HG03354 (cell line): ENCODE measurements at regions not wholly inside any gene's neighbourhood (a gene's known extent, or its start where the extent isn't known, plus 50 kb on each side); places are given as distances from the start of the nearest gene placed in this dataset.
"Not testable (repeated sequence)": the region's sequence is repeated elsewhere in the genome, so short reads cannot be mapped to it uniquely, and the experiment has no call there.

Experiments
- ATAC-seq: cut with Tn5 transposase; IDR thresholded peaks from one replicate; pipeline ENCODE4 v1.9.1; 2021; ENCODE audit warnings: mild to moderate bottlenecking; ENCODE audit not compliant: unreplicated experiment, poor library complexity, severe bottlenecking

DNA sequence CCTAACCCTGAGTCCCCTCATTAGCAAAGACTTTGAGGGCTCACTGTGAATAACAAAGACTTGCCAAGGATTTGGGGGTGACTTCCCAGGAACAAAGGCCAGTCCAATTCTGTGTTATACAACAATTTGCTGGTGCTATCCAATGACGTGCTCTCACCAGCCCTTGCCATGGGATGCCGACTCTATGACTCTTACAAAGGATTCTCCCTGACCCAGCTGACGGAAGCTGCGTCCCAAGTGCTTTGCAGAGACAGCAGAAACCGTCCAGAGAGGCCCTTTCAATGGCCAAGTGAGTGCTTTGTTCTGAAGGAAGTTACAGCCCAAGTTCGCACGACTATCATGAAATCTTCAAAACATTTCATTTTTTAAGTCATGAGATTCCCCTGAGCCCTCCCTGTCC, 345.3 kb upstream of the TNRC6C start:
- ATAC-seq, result no peak

GRCh38 chr17:77613627-77614026, 344.9 kb upstream of the TNRC6C start:
- no peak for ATAC-seq

DNA sequence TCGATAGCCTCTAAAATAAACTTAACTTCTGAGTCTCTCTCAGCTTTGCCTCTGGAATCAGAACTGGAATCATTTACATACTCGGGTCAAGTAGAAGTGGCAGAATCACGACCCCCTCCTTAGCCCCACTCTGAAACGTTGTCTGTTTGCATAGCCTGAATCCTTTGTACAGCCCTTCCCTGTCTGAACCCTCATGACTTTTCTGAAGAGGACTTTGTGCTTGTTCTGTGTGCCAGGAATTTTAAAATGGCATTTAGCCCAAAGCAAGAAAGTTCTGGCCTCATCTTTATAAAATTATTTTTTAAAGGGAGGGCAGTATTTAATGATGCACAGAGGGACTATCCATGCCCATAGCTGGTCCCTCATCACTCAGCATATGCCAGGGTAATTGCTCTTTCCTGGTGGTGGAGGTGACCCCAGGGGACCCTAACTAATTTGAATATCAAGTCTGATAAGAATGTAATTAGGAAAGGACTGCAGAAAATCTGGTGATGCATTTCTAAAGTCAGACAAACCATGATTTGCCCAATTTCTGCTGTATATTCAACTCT, 342.7 kb upstream of the TNRC6C start:
- no peak for ATAC-seq

DNA sequence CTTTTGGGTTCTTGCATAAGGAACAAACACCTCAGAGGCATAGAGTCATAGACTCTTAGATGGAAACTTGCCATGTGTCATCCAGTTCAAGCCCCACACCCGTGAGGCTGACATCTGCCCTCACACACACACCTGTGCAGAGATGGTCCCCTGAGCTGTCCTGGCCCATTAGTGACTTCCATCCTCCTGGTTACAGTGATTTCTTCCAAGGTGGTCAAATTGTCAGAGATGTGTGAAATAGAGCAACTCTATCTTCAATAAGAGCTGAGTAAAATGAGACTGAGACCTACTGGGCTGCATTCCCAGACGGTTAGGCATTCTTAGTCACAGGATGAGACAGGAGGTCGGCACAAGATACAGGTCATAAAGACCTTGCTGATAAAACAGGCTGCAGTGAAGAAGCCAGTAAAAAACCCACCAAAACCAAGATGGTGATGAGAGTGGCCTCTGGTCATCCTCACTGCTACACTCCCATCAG, 342.2 kb upstream of the TNRC6C start:
- ATAC-seq, result no peak

DNA sequence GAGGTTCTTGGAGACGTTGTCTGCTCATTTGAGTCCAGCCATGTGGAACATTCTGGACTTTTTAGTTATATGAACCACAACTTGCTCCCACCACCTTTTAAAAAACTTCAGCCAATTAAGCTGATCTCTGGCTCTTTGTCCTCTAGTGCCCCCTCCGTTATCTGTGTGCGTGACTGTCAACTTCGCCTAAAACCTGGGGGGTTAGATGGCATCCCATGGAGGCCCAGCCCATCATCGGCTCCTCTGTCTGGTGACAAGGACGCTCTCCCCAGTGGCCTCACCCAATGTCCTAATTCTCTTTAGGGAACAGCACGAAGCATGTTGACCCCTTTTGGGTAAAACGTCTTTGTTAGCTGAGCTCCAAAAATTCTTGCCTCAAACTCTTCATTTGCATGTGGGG, 341.0 kb upstream of the TNRC6C start:
- no peak for ATAC-seq

DNA sequence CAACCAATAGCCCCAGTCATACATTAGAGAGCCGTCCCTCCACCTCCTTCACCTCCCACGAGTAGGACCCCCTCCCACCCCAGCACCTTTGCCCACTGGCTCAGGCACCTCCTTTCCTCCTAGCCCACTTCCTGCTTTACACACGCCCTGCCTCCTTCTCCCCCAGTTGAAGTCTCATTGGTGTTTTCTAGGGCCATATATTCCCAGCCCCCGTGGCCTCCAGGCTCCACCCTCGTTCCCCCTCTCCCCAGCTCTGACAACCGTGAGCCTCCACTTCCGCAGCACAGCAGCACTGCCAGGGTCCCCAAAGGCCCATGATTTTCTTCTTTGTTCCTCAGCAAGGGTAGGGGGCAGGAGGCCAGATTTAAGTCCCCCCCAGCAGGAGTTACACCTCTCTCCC, 340.3 kb upstream of the TNRC6C start:
- no peak for ATAC-seq

- ATAC-seq, result no peak
Measured at GRCh38 chr17:77618731-77619130, 339.8 kb upstream of the TNRC6C start.

GRCh38 chr17:77619326-77619725, 339.2 kb upstream of the TNRC6C start:
- ATAC-seq, result no peak

GRCh38 chr17:77619851-77620250, 338.7 kb upstream of the TNRC6C start:
- no peak for ATAC-seq

DNA sequence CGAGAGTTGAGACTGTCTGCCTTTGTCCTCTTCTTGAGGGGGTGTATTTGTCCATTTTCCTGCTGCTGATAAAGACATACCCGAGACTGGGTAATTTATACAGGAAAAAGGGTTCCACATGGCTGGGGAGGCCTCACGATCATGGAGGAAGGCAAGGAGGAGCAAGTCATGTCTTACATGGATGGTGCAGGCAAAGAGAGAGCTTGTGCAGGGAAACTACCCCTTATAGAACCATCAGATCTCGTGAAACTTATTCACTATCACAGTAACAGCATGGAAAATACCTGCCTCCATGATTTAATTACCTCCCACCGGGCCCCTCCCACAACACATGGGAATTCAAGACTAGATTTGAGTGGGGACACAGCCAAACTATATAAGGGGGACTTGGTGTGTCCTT, 338.2 kb upstream of the TNRC6C start:
- ATAC-seq, result no peak

DNA sequence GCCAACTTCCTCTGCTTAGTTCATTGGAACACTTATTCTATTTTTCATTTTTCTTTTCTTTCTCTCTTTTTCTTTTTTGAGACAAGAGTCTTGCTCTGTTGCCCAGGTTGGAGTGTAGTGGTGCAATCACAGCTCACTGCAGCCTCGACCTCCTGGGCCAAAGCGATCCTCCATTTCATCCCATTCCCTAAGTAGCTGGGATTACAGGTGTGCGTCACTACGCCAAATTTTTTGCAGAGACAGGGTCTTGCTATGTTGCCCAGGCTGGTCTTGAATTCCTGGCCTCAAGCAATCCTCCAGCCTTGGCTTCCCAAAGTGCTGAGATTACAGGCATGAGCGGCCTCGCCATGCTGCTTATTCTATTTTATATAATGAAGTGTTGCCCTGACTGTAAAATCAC, 336.4 kb upstream of the TNRC6C start:
- not testable (repeated sequence) for ATAC-seq

DNA sequence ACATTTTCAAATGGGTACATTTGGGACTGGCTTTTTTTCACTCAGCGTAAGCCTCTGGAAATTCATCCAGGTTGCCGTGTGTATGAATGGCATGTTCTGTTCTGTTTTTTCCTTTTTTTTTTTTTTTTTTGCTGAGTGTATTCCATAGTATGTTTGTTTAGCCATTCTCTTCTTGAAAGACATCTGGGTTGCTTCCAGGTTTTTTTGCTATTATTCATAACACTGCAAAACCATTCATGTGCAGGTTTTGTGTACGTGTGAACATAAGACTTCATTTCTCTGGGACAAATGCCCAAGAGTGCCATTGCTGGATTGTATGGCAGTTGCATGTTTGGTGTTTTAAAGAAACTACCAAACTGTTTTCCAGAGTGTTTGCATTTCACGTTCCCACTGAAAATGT, 335.9 kb upstream of the TNRC6C start:
- no peak for ATAC-seq

DNA sequence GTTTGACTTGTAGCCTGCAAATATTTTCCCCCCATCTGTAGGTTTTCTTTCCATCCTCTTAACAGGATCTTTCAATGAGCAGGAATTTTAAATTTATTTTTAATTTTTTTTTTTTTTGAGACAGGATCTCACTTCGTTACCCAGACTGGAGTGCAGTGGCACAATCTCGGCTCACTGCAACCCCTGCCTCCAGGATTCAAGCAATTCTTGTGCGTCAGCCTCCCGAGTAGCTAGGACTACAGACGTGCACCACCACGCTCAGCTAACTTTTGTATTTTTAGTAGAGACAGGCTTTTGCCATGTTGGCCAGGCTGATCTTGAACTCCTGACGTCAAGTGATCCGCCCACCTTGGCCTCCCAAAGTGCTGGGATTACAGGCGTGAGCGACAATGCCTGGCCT, 335.2 kb upstream of the TNRC6C start:
- not testable (repeated sequence) for ATAC-seq

DNA sequence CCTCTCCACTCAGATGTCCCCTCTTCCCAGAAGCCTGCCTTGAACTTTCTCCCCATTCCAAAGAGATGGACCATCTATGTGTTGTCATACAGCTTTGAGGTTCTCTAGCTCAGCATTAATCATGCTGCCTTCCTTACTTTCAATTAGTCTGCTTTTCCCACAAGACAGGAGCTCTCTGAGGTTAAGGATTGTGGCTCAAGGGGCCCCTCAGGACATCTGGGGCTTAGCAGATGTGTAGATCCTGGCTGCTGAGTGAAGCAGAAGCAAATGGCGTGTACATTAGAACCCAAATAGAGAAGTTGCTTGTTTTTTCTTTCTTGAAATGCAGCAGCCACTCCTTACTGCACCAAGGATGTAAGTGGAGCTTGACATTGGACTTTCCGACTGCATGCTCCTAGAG, 330.5 kb upstream of the TNRC6C start:
- ATAC-seq, result no peak

- ATAC-seq, result not testable (repeated sequence)
Measured at GRCh38 chr17:77629284-77629683, 329.2 kb upstream of the TNRC6C start.

- ATAC-seq, result no peak
Measured at GRCh38 chr17:77631307-77631706, 327.2 kb upstream of the TNRC6C start.

GRCh38 chr17:77632619-77633018, 325.9 kb upstream of the TNRC6C start:
- ATAC-seq, result no peak

DNA sequence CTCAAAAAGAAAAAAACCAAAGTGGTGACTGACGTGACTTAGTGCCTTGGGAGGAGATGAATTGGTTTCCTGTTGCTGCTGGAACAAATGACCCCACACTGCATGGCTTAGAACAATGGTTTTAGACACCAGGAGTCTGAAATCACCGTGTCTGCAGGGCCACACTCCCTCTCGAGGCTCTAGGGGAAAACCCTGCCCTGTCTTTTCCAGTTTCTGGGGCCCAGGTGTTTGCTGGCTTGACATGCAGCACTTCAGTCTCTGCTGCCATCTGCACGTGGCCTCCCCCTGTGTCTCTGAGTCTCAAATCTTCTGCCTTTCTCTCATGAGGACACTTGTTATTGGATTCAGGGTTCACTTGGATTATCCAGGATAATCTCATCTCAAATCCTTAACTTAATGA, 323.8 kb upstream of the TNRC6C start:
- no peak for ATAC-seq

- ATAC-seq, result no peak
Measured at GRCh38 chr17:77635176-77635575, 323.3 kb upstream of the TNRC6C start.

GRCh38 chr17:77635785-77636184, 322.7 kb upstream of the TNRC6C start:
- ATAC-seq, result not testable (repeated sequence)

- ATAC-seq, result no peak
Measured at GRCh38 chr17:77636835-77637817, 321.4 kb upstream of the TNRC6C start.
